ENCODE measurements at regions not wholly inside any gene's neighbourhood (a gene's known extent, or its start where the extent isn't known, plus 50 kb on each side); places are given as distances from the start of the nearest gene placed in this dataset.
A peak's percentile ranks its signal among the peaks of the same experiment; 100 is the strongest.

DNA sequence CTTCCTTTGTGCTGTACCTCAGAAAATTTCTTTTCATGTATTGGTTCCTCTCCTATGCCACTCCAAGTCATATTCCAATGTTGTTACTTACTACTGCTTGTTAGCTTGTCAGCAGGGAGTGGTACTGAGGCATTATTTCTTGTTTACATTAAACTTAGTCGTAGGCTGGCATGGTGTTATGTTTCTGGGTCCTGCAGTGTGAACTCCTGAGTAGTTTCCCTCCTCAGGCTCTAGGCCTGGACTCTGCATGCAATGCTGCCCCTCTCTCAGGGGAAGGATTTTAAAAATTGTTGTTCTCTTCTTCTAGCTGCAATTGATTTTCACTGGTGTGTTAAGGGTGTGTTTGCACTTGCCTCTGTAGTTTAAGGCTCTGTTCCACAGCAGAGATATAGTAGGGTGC is 671.6 kb downstream of the PLCL1 start:
- peaks cover 10% of the 10 kb centered on the region; the same call in 1 of the 2 replicates for H3K4me1 ChIP-seq
- DNase-seq, result no peak
- no peaks in the 10 kb centered on the region for H3K36me3 ChIP-seq
- no peaks in the 10 kb centered on the region for H3K27me3 ChIP-seq
- H3K9me3 ChIP-seq (replicated peaks), result no peaks in the 10 kb centered on the region
- H3K27ac ChIP-seq, result no peak overlapping the region
- H3K4me3 ChIP-seq, result no peak overlapping the region

DNA sequence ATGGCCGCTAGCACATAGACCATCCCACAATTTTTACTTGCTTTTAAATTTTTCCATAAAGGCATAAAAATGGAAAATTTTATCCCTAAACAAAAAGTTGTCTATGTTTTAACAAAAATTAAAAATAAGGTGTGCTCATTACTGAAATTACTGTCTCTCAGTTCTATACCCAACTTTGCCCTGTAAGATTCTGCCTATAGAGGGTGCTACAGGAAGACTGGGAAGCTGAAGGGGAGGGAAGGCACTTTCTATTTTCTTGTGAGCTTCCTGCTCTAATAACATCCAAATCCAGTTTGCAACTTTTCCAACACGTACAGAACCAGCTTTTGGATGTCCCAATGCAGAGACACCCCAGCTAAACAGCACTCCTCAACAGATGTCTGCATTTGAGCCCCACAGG is 666.9 kb downstream of the PLCL1 start:
- Histone ChIP-seq H3K36me3 (no peaks in the 10 kb centered on the region), H3K9me3 (replicated peaks) (no peaks in the 10 kb centered on the region), H3K4me3 (no peak overlapping the region), H3K4me1 (no peaks in the 10 kb centered on the region), H3K27me3 (no peaks in the 10 kb centered on the region), H3K27ac (no peak overlapping the region)
- DNase-seq, result peak in 1 of 2 experiments; percentile 6

DNA sequence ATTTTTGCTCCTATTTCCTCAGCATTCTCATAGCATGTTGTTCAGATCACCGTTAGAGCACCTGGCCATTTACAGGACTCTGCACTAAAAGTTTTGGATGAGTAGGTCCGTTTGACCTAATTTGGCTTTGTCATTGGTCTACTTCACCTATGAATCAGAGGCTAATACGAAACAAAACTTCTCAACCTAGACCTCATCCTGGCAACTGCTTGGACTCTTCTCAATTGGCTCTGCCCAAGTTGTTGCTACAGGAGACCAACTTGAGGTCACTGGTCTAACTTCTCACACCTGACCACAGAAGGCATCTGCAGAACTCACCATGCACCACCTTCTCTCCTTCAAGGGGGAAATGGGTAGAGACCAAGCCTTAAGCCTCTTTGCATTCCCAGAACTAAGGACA is 663.7 kb downstream of the PLCL1 start:
- H3K36me3 ChIP-seq, result no peaks in the 10 kb centered on the region
- no peak for DNase-seq
- no peak overlapping the region for H3K4me3 ChIP-seq
- H3K27me3 ChIP-seq, result no peaks in the 10 kb centered on the region
- no peaks in the 10 kb centered on the region for H3K4me1 ChIP-seq
- no peaks in the 10 kb centered on the region for H3K9me3 ChIP-seq (replicated peaks)
- no peak overlapping the region for H3K27ac ChIP-seq

DNA sequence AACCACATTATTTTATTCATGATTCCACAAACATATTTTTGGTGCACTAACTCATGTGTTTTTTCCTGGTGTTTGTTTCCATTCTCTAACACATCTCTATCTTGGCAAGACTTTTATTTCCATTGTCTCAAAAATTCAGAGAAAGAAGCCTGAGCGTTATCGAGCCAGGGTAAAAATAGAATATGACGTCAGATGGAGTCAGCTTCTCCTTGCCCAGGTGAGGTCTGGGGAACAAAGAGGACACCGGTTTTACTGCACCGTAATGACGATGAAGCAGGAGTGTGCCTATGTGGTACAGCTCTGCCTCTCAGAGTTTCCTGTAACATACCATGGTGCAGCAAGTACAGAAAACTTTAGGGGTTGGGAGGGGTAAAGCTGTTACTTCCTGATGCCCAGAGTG is 661.6 kb downstream of the PLCL1 start:
- Histone ChIP-seq H3K4me1 (no peaks in the 10 kb centered on the region), H3K36me3 (no peaks in the 10 kb centered on the region), H3K4me3 (no peak overlapping the region), H3K27me3 (no peaks in the 10 kb centered on the region; the same call in 1 of the 2 replicates), H3K9me3 (replicated peaks) (no peaks in the 10 kb centered on the region), H3K27ac (no peak overlapping the region)
- DNase-seq, result no peak

DNA sequence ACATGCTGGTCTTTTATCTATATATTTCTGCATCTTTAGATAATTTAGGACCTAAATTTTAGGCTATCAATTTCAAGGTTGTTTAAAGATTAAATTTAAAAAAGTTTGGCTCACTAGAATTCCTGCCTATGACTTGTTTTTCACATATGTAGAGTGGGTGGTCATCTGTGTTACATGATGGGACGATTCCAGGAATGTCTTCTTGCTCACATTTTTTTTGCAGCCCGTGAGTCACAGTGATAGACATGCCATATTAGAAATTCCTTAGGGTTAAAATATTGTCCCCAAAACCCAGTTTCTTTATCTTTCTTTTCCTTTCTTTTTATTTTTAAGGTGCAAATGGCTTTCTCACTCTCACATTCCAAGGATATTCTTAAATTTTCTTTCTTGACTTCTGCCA is 652.0 kb downstream of the PLCL1 start:
- Histone ChIP-seq H3K9me3 (replicated peaks) (no peaks in the 10 kb centered on the region), H3K4me1 (no peaks in the 10 kb centered on the region)

DNA sequence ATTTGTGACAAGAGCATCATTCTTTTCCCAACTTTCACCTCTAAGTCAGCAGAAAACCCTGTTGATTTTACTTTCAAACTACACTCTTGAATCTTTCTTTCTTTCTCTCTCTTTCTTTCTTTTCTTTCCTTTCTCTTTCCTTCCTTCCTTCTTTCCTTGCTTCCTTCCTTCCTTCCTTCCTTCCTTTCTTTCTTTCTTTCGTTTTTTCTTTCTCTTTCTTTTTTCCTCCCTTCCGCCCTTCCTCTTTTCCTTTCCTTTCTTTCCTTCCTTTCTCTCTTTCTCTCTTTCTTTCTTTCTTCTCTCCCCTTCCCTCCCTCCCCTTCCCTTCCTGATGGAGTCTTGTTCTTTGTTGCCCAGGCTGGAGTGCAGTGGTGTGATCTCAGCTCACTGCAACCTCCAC is 649.5 kb downstream of the PLCL1 start:
- no peaks in the 10 kb centered on the region for H3K27me3 ChIP-seq
- no peaks in the 10 kb centered on the region for H3K36me3 ChIP-seq
- DNase-seq, result no peak
- H3K4me3 ChIP-seq, result no peak overlapping the region
- no peaks in the 10 kb centered on the region for H3K9me3 ChIP-seq (replicated peaks)
- no peaks in the 10 kb centered on the region for H3K4me1 ChIP-seq
- no peak overlapping the region for H3K27ac ChIP-seq

More for the DNA sequence above, 652.0 kb downstream of the PLCL1 start:
- Histone ChIP-seq H3K36me3 (no peaks in the 10 kb centered on the region), H3K27me3 (no peaks in the 10 kb centered on the region), H3K27ac (no peak overlapping the region), H3K4me3 (no peak overlapping the region)
- DNase-seq, result no peak

DNA sequence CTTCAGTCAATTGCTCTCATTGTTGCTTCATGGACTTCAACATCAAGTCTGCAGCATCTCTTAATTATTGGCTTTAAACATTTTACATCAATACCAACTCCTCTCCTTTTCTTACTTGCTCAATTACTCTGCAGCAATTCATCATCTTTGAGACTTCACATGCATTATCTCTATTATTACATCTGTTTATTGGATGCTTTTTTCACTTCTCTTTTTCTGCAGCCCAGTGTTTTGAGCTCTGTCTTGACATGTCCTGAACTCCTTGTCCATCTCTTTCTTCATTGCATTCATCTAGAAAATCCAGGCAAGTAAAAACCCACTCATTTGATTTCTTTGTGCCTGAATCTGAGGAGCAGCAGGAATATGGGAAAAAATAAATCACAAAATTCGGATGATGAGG is 647.9 kb downstream of the PLCL1 start:
- H3K27me3 ChIP-seq, result no peaks in the 10 kb centered on the region
- no peaks in the 10 kb centered on the region for H3K36me3 ChIP-seq
- no peaks in the 10 kb centered on the region for H3K9me3 ChIP-seq (replicated peaks)
- H3K4me3 ChIP-seq, result no peak overlapping the region
- H3K4me1 ChIP-seq, result no peaks in the 10 kb centered on the region
- no peak overlapping the region for H3K27ac ChIP-seq
- no peak for DNase-seq

DNA sequence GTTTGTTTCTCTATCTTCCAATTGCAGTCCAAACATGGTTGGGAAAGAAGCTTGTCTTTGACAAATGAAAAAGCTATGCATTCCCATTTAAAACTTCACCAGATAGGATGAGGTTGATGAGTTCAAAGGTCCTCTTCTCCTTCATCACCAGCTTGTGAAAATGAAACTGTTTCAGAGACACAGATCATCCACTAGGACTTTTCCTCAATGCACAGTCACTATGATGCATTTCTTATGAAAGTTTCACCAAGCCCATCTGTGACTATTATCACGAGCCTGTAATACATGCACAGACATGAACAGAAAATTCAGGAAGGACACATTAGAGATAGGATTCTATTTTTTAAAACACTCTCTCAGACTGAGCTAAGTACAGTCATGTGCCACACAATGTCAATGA is 644.4 kb downstream of the PLCL1 start:
- no peaks in the 10 kb centered on the region for H3K27me3 ChIP-seq
- peaks cover 17% of the 10 kb centered on the region for H3K4me1 ChIP-seq
- no peak overlapping the region for H3K4me3 ChIP-seq
- no peak for DNase-seq
- H3K9me3 ChIP-seq (replicated peaks), result no peaks in the 10 kb centered on the region
- no peak overlapping the region for H3K27ac ChIP-seq
- no peaks in the 10 kb centered on the region for H3K36me3 ChIP-seq

DNA sequence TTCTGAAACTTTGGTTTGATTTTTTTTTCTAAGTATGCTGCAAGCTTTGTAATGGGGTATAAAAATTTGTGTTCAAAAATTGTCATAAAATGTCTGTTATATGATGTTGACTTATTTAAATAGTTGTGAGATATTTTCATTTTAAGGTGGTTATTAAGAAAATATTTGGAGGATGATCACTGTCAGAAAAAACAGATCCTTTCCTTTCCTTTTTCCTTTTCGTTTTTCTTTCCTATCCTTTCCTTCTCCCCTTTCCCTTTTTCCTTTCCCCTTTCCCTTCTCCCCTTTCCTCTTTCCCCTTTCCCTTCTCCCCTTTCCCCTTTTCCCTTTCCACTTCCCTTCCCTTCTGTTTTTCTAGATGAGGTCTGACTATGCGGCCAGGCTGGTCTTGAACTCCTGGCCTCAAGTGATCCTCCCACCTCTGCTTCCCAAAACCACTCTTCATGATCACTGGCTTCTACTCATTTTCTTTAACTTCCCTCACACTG is 640.5 kb downstream of the PLCL1 start:
- H3K4me3 ChIP-seq, result no peak overlapping the region
- no peaks in the 10 kb centered on the region for H3K36me3 ChIP-seq
- peak overlapping the region; percentile 82 for H3K27ac ChIP-seq
- H3K4me1 ChIP-seq, result peaks cover 17% of the 10 kb centered on the region
- no peaks in the 10 kb centered on the region for H3K9me3 ChIP-seq (replicated peaks)
- no peaks in the 10 kb centered on the region for H3K27me3 ChIP-seq
- no peak for DNase-seq

DNA sequence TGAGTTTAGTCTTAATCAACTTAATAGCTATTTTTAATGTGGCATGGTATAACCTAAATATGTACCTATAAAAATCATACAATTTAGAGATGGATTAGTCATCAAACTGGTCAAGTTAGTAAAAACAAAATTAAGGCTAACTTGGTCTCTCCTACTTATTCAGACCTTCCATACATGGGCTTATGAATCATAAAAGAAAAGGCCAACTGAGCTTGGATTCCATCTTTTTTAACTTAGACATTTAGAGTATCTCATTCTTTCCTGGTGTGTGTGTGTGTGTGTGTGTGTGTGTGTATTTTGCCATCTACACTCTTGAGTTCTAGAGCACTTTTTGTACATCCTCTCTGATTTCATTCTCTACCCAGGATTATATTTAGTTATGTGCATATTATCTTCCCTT is 637.5 kb downstream of the PLCL1 start:
- Histone ChIP-seq H3K27me3 (no peaks in the 10 kb centered on the region), H3K36me3 (no peaks in the 10 kb centered on the region), H3K27ac (no peak overlapping the region), H3K4me3 (no peak overlapping the region), H3K4me1 (peaks cover 17% of the 10 kb centered on the region), H3K9me3 (replicated peaks) (no peaks in the 10 kb centered on the region)
- DNase-seq, result no peak

DNA sequence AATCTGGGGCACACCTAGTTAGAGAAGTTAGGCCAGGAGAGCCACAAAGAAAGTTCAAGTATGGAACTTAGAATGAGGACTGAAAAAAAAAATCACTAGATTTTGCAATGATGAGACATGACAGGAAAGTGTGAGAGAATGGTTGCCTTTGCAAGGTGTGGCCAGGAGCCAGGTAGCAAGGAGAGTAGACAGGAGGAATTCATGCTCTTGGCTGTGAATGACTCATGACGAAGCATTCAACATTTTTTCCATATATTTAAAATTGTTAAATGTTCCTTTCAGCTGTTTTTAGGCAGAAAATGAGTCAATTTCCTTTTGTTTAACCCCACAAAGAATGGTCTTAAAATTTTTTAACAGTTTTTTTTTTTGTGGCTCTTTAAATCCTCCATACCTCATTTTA is 636.9 kb downstream of the PLCL1 start:
- Histone ChIP-seq H3K27ac (no peak overlapping the region), H3K4me3 (no peak overlapping the region), H3K4me1 (peaks cover 13% of the 10 kb centered on the region), H3K36me3 (no peaks in the 10 kb centered on the region), H3K27me3 (no peaks in the 10 kb centered on the region), H3K9me3 (replicated peaks) (no peaks in the 10 kb centered on the region)
- no peak for DNase-seq

DNA sequence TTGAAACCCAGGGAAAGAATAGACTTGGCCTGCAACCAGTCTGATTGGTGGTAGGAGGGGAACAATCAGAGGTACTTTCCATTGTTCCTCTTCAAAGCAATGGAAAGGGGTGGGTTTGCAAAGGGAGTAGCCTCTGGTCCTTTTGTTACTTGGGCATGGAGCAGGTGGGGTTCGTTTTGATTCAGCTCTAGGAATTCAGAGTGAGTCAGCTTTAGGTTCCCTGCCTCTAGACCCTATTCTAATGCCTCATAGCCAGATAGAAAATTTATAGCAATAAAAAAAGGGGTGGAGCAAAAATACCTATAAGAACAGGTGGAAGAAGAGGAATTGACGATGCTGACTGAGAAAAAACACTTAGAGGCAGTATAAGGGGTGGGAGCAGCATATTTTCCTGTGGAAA is 636.4 kb downstream of the PLCL1 start:
- Histone ChIP-seq H3K4me3 (no peak overlapping the region), H3K36me3 (no peaks in the 10 kb centered on the region), H3K4me1 (peaks cover 9% of the 10 kb centered on the region), H3K27me3 (no peaks in the 10 kb centered on the region), H3K27ac (no peak overlapping the region), H3K9me3 (replicated peaks) (no peaks in the 10 kb centered on the region)
- DNase-seq, result no peak

DNA sequence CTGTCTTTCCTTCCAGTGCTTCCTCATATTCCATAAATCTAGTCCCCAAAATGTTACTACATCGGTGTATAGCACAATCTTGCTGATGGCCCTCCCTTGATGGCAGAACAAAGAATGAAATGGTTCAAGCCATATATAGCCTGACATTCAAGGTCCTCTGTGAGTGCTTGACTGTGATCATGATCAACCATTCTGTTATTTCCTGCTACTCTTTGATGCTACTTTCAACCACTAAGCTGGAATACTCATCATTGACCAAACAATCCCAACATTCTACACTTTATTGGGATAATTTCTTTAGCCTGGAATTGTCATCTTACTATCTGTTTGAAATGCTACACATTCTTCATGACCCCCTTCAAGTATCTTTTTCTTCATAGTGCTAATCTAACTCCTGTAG is 633.9 kb downstream of the PLCL1 start:
- Histone ChIP-seq H3K27ac (no peak overlapping the region), H3K27me3 (no peaks in the 10 kb centered on the region), H3K36me3 (no peaks in the 10 kb centered on the region), H3K4me3 (no peak overlapping the region), H3K9me3 (replicated peaks) (no peaks in the 10 kb centered on the region), H3K4me1 (no peaks in the 10 kb centered on the region)
- no peak for DNase-seq

DNA sequence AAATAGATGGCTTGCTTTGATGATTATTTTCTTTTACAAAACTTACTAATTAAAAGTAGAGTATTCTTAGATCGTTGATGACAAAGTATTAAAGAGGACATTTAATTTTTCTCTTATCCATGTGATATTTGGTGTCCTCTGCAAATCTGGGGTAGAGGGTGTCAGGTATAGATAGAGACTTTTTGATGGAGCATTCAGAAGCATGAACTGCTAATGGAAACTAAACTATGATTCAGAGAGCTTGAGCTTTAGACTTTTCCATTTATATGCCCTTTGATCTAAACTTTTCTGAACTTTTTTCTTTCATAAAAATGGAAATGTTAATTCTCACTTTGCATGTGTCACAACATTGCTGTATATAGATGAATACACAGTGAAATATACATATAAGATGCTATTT is 619.7 kb downstream of the PLCL1 start:
- no peak overlapping the region for H3K27ac ChIP-seq
- H3K9me3 ChIP-seq (replicated peaks), result no peaks in the 10 kb centered on the region
- no peak for DNase-seq
- H3K36me3 ChIP-seq, result no peaks in the 10 kb centered on the region
- H3K27me3 ChIP-seq, result no peaks in the 10 kb centered on the region
- no peaks in the 10 kb centered on the region for H3K4me1 ChIP-seq
- H3K4me3 ChIP-seq, result no peak overlapping the region

DNA sequence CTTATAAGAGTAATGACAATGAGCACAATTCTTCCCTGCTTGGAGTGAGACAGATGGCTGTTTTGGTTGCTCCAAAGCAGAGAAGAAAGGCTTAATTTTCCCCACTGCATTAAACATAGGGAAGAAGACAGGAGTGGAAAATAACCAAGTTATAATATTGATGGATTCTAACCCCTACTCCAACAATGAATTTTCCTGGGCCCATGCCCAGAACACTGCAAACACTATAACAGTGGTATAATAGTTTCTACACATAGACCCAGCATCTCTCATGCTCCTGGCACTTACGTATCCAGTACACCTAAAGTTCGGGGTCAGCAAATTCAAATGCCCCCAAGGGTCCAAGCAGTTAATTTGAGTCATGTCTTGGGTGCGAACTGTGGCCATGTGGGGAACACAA is 613.4 kb downstream of the PLCL1 start:
- no peak overlapping the region for H3K27ac ChIP-seq
- no peaks in the 10 kb centered on the region for H3K36me3 ChIP-seq
- H3K9me3 ChIP-seq (replicated peaks), result no peaks in the 10 kb centered on the region
- H3K4me1 ChIP-seq, result no peaks in the 10 kb centered on the region
- H3K27me3 ChIP-seq, result no peaks in the 10 kb centered on the region
- no peak overlapping the region for H3K4me3 ChIP-seq
- no peak for DNase-seq

DNA sequence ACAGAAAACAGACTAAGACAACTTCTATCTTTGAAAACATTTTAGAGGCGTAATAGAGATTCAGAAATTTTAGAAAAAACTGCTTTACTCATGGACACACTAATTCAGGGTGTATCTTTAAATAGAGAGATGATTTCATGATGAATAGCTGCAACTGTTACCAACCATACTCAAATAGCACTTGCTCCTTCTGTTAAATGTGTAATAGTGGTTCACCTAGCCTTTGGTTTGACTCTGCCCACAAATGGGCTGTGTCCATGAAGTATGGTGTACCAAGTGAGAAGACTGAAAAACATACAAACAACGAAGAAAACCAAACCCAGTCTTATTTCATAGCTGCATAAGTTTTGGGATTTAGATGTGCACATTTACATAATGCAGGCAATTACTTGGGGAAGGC is 610.6 kb downstream of the PLCL1 start:
- no peaks in the 10 kb centered on the region for H3K9me3 ChIP-seq (replicated peaks)
- H3K27me3 ChIP-seq, result no peaks in the 10 kb centered on the region
- H3K4me1 ChIP-seq, result no peaks in the 10 kb centered on the region
- no peaks in the 10 kb centered on the region for H3K36me3 ChIP-seq
- DNase-seq, result no peak
- no peak overlapping the region for H3K4me3 ChIP-seq
- H3K27ac ChIP-seq, result no peak overlapping the region

DNA sequence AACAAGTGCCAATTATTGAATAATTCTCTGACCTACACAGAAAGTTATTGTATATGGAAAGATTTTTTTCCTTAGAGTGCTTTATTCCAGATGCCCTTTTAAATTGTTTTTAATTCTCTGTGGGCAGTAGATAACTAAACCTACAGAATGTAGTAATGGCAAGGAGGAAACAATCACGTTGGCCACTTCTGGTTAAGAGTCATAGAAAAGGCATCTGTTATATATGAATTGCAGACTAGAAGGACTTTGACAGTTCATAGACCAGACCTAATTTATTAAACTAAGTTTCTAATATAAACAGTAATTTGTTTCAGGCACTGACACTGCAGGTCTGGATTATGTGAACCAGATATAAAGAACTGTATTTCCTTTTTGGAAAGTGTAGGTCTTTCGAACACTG is 607.5 kb downstream of the PLCL1 start:
- Histone ChIP-seq H3K4me3 (no peak overlapping the region), H3K36me3 (no peaks in the 10 kb centered on the region), H3K4me1 (no peaks in the 10 kb centered on the region), H3K9me3 (replicated peaks) (no peaks in the 10 kb centered on the region), H3K27ac (no peak overlapping the region), H3K27me3 (no peaks in the 10 kb centered on the region)
- no peak for DNase-seq
